T follicular helper cell (primary cell): ENCODE measurements at regions not wholly inside any gene's neighbourhood (a gene's known extent, or its start where the extent isn't known, plus 50 kb on each side); places are given as distances from the start of the nearest gene placed in this dataset.
"Not testable (repeated sequence)": the region's sequence is repeated elsewhere in the genome, so short reads cannot be mapped to it uniquely, and the experiment has no call there.

ENCODE experiments used
- DNase-seq: peaks from one replicate; pipeline ENCODE4 v3.0.0-alpha.2; 2020; ENCODE audit warnings: low read depth

DNA sequence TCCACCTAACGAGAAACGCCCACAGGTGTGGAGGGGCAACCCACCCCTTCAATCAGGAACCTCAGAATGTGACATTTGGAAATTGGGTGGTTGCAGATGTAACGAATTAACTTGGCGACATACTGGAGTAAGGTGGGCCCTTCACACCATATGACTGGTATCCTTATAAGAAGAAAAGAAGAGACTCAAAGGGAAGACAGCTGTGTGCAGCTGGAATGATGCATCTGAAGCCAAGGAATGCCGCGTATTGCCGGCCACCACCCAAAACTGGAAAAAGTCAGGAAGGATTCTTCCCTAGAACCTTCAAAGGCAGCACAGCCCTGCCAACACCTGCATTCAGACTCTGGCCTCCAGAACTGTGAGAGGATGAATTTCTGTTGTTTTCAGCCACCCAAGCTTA is 270.0 kb upstream of the FRG2C start:
- DNase-seq: not testable (repeated sequence)

DNA sequence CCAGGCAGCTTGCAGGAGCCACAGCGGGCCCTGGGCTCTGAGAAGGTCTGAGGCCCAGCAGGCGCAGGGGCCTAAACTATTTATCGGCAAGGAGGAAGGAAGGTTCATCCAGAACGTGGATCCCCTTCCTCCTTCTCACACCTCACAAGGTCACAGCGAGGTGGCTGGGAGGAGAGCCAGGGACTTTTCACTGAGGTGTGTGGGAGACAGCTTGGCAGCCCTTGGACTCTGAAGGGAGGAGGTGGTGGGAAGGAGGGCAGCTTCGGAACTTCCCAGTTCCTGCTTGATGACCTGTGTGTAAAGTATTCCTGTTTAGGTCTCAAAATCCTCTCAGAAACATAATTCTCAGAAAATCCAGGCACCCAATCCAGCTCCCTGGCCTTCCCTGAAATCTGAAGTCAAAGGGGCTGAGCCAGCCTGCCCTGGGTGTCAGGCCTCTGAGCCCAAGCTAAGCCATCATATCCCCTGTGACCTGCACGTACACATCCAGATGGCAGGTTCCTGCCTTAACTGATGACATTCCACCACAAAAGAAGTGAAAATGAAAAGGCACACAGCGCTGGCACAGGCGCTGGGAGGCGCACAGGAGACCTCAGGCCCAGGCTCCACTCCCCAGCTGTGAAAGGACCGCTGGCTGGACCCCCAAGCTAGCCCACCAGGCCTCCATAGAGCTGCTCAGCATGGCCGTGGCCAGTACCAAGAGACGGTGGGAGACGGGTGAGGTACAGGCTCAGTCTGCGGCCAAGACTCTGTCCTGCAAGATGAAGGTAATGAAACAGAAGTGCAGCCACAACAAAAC is 269.4 kb upstream of the FRG2C start:
- DNase-seq: not testable (repeated sequence)

DNA sequence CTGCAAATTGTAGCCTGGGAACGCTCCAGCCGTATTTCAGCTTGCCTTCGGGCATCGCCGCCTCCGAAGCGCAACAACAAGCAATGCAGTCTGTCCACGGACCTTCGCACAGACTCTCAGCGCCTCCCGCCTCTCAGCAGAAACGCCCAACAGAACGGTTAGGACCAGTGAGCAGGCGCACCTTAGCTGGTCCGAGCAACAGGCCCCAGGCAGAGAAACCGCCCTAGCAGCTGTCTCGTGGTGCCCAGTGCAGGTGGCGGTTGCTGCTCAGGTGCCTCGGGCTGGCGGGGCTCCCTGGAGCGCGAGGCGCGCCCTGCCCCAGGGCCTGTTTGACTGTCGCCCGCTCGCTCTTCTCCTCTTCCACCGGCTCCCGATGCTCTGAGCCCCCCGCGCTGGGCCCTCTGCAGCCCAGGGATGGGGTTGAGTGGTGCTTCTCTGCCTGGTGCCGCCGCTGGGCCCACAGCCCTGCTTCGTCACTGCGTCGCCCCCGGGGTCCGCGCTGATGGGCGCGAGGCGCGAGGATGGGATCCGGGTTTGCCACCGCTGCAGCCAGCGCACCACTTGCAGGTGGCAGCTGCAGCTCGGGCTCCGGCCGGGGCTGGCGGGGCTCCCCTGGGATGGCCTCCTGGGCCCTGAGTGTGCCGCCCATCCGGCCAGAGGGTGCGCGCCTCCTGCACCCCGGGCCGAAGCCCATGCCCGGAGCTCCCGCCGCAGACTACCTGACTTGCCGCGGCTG is 268.4 kb upstream of the FRG2C start:
- no peak for DNase-seq

DNA sequence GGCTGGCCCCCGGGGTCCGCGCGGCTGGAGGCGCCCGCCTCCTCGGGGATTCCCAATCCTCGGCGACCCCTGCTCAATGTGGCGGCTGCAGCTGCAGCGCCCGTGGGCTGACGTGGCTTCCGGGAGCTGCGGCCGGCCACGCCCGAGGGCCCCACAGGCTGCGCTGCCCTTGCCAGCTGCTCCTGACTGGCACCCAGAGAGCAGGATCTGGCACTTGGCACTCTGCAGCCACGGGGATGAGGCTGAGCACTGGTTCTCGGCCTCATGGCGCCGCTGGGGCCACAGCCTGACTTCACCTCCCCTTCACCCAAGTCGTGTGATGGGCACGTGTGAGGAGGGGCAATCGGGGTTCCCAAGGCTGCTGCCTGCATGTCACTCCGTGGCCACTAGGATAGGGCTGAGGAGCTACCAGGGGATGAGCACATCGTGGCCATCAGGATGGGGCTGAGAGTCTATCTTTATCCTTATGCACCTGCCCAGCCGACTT is 267.8 kb upstream of the FRG2C start:
- DNase-seq: no peak

DNA sequence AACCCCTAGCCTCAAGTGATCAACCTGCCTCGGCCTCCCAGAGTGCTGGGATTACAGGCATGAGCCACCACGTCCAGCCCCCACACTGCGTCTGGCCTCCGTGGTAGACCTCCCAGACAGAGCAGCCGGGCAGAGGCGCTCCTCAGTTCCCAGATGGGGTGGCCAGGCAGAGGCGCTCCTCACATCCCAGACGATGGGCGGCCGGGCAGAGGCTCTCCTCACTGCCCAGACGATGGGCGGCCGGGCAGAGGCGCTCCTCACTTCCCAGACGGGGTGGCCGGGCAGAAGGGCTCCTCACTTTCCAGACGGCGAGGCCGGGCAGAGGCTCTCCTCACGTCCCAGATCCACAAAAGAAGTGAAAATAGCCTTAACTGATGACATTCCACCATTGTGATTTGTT is 266.6 kb upstream of the FRG2C start:
- DNase-seq: not testable (repeated sequence)

DNA sequence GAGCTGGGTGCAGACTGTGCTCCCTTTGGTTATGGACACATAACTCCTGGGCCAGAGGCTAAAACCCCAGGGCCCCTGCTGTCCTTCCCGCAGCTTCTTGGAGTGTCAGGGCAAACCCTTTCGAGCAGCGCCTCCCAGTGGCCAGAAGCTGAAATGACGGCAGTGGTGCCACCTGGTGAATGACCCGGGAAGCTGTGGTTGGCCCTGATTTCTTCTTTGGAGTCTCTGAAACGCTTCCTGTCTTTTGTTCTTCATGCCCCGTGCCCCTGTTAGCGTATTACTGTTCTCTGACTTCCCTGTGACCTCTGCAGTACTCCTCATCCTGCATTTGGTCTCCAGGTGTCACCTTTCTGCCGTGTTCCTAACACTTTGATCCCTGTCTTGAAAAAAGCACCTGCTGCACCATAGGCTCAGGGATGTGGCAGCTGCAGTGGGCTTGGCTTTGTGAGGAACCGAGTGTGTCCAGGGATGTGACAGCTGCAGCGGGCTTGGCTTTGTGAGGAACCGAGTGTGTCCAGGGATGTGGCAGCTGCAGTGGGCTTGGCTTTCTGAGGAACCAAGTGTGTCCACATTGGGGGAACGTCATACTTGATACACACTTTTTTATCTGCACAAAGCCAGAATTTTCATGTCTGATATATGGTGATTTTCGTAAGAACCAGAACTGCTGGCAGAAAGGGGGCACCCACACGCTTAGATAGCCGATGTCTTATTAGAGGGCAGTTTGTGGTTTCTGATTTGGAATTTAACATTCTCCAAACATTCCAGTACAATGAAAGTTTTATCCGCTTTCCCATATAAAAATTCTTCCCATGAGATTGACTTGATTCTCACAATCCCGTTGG is 241.8 kb upstream of the FRG2C start:
- peak; percentile 8 for DNase-seq

DNA sequence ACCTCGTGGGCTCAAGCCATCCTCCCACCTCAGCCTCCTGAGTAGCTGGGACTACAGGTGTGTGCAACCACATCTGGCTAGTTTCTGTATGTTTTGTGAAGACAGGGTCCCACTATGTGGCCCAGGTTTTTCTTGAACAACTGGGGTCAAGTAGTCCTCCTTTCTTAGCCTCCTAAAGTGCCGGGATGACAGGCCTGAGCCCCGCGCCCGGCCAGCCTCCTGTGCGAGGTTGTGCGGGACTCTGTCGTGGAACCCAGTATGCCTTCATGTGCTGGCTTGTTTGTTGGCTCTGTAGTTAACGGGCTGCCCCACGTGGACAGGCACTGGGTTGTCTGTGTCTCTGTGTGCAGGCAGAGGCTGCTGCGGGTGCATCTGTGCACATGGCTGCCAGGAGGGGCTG is 238.7 kb upstream of the FRG2C start:
- not testable (repeated sequence) for DNase-seq

DNA sequence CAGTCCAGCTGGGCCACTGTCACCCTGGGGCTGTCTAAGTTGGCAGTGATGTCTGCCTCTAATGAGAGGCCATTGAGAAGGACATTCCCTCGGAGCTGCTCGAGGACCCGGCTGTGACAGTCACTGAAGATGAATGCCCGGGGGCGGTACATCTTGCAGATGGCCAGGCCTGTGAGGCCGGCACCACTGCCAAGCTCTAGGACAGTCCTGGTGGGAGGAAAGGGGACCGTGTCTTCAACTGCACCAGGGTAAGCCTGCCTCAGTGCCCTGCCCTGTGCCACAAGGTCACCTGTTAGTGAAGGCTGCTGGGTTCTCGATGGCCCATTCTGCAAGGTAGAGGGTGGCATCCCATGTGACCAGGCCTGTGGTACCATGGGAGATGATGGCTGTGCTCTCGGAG is 236.6 kb upstream of the FRG2C start:
- not testable (repeated sequence) for DNase-seq

DNA sequence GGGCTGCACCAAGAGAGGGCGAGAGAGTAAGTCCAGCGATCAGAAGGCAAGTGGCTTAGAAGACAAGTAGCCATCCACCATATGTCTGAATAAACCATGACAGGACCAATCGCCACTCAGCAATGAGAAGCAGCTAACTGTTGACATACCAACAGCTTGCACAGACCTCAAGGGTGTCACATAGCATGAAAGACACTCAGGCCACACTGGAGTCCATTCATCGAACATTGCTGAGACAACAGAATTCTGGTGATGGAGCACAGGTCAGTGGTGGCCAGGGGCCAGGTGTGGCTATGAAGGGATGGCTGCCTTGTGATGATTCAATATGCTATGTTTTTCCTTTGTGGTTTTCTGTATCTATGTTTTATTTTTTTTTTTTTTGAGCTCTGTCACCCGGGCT is 236.2 kb upstream of the FRG2C start:
- not testable (repeated sequence) for DNase-seq

DNA sequence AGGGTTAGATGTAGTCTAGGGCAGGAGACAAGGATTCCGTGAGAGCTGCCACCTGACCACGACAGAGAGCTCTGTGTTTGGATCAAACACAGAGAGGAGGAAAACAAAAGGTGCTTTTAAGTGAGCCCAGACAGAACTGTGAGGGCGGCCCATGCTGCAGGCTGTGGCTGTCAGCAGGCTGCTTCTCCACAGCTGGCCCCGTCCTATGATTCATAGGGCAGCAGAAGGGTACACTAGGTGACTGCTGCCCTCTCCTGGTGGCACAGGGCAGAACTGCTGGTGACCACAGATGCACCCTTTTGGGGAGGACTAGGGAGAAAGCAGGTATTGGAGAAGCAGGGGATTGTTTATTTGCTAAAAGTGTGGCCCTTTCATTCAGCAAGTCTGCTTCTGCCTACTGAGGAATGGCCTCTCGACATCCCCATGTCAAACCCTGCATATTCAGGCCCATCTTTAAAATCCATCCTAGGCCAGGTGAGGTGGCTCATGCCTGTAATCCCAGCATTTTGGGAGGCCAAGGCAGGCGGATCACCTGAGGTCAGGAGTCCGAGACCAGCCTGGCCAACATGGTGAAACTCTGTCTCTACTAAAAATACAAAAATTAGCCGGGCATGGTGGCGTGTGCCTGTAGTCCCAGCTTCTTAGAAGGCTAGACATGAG is 234.4 kb upstream of the FRG2C start:
- peak; percentile 48 for DNase-seq

DNA sequence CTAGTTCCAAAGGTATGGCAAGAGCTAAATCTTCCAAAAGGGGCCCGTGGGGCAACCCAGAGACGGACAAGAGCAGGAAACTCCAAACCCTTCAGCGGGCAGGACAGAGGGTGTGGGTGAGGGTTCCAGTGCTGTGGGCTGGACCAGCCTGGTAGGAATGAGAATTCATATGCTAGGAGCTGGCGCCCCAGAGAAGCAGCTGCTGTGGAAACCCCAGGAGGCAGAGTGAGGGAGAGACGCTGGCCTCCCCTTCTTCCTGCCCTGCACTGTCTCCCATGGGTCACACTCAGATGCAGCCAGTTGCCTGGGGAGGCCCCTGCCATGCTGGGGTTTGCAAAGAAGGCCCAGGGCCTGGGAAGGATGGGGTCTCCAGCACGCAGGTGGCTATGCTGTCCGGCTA is 233.7 kb upstream of the FRG2C start:
- not testable (repeated sequence) for DNase-seq

DNA sequence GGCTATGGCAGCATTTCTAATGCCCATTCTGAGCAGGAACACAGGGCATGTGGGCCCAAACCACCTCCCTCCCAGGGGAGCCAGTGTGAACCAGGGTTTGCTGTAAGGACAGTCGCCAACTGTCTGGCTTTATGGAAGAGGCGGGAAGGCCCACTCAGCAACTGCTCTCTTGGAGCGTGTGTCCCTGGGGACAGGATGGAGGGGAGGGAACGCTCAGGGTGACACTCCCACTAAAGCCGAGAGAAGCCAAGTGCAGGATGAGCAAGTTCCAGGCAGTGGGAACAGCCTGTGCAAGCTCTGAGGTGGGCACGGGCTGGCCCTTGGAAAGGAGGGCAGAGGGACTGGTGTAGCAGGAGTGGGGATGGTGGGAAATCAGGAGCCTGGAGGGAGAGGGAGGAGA is 233.0 kb upstream of the FRG2C start:
- DNase-seq: not testable (repeated sequence)

DNA sequence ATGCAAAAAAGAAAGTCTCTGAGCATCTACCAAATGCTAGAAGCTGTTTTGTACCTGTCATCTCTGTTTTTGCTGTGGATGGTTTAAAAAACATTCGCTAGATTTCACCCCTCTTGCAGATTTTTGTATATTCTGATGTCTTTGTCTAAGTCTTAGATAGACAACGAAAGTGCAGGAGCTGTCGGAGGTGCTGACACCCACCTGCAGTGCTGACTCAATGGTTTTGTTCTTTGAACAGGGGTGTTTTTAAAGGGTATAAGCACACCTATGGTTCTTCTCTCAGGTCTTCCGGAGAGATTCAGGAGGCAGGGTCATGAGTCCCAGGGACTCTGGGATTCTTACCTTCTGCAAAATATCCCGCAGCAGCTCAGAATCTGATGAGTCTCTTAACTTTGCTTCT is 231.7 kb upstream of the FRG2C start:
- DNase-seq: not testable (repeated sequence)

DNA sequence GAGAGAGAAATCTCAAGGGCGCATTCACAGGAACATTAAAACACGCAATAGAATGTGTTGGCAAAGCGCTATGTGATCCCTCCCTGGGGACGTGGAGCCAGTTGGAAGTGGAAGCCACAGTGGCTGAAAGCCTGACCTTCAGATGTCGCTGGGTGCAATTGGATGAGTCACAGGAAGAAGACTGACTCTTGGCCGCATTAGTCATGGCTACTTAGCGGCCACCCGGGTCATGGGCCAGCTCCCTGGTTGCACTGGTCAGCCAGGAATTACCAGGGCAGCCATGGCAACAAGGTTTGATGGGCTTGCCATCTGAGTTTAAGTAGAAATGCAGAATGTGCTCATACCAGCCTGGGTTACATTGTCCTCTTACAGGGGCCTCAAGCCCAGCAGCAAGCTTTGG is 231.2 kb upstream of the FRG2C start:
- DNase-seq: not testable (repeated sequence)

DNA sequence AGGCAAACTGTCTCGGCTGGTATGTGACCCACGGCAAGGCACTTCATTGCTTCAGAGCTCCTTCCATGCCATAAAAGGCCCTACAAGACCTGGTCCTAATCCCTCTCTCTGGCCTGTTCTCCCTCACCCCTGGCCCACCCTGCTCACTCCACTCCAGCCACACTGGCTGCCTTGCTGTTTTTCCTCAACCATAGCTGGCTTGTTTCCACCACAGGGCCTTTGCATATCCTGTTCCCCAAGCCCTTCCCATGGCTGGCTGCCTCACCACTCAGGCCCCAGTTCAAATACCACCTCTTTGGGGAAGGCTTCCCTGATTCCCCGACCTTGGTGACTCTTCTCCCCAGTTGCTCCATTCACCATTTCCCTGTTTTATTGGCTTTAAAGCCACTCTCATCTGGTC is 230.8 kb upstream of the FRG2C start:
- not testable (repeated sequence) for DNase-seq

DNA sequence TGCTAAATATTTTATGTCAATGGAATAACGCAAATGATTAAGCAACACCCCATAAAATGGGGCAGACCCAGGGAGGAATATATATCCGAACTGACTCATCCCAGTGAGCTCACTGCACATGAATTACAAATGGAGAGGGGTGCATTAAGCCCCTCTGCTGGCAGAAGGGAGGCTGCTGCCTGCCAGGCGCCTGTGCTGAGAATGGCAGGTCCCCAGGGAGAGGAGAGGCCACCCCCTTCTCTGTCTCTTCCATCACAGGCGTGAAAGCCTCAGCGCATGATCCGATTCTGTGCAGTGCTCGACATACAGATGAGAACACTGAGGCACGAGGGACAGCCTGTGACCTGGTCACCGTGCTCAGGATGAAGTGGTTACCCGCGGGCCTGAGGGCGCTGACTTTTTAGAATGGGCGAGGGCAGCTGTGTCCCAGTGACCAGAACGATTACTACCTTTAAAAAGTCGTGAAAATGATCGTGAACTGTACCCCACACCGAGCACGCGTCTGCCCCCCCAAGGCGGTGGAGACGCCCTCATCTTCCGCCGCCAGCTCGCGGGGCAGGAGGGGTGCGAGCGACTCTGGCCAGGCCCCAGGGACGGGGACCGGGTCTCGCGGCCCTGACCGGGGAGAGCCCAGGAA is 229.7 kb upstream of the FRG2C start:
- peak; percentile 12 for DNase-seq

DNA sequence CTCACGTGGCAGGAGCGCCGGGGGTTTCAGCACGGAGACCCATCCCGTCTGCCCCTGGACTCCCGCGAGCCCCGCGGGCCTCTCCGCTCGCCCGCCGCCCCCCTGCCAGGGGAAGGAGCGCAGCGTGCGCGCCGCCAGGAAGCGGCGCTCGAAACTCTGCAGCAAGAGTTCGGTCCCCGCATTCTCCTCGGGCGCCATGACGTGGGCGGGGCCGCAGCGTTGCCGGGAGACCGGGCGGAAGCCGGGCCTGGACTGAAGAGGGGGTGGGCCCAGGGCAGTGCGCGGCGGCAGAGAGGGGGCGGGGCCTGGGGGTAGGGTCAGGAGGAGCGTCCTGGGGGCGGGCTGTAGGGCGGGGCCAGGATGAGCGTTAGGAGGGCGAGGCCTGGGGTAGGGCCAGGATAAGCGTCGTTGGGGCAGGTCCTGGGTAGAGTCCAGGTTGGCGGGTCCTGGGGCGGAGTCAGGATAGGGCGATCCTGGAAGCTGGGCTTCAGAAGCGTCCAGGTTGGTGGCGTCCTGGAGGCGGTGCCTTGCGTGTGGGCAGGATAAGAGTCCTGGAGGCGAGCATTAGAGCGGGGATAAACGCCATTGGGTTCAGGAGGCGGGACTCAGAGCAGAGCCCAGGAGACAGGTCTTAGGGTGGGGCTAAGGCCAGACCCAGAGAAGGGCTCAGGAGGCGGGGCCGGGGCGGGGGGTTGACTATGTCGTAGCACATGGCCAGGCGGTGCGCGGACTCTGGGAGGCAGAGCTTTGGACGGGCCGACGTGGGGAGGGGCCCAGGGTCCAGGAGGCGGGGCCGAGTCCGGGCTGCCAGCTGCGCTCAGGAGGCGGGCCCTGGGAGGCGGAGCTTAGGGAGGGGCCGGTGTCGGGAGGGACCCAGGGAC is 229.0 kb upstream of the FRG2C start:
- DNase-seq: peak; percentile 97

DNA sequence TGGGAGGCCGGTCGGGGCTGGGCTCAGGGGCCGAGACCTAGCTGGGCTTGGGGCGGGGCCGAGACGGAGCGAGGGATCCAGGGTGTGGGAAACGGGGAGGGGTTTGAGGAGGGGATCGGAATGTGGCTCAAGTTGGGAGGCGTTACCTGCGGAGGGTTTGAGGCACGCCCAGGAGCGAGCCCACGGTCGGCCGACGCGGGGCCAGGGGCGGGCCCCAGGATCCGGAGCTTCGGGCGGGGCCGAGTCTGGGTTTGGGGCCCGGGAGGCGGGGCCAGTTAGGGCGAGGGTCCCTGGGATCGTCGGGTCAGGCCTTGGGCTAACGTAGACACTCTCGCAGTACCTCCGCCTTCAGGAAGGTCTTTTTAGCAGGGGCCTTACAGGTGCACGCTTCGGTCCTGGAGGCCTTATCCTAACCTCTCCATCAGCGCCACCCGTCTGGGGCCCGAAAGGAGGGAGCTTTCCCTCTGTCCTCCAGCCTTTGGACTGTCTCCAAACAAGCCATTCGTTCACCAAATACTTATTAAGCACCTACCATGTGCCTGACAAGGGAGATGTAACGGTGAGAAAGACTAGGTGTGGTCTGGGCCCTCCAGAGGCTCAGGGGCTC is 228.2 kb upstream of the FRG2C start:
- DNase-seq: not testable (repeated sequence)

DNA sequence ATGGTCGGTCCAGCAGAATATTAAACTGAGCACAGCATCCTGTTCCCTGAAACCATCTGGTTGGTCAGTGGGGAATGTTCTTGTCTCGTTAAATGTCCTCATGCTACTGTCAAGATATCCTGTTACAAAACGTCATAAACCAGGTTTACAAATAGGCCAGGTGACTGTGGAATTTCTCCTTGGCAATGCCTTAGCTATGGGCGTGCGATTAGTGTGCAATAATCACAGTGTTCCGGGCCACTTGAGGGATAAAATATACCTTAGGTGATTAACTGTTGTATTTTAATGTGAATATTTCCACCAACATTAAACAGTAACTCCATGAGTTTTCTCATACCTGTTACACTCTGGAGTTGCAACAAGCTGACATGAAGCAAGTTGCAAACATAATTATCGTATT is 223.1 kb upstream of the FRG2C start:
- not testable (repeated sequence) for DNase-seq

DNA sequence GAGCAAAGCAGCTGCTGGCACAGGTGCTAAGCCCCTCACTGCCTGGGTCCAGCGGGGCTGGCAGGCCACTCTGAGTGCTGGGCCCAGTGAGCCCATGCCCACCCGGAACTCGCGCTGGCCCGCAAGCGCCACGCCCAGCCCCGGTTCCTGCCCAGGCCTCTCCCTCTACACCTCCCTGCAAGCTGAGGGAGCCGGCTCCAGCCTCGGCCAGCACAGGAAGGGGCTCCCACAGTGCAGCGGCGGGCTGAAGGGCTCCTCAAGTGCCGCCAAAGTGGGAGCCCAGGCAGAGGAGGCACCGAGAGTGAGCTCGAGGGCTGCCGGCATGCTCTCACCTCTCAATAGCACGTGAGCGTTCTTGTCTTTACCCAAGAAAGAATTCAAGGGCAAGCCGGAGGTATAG is 219.5 kb upstream of the FRG2C start:
- not testable (repeated sequence) for DNase-seq
